BJ (cell line): ENCODE measurements at regions not wholly inside any gene's neighbourhood (a gene's known extent, or its start where the extent isn't known, plus 50 kb on each side); places are given as distances from the start of the nearest gene placed in this dataset.

Experiments
- CTCF ChIA-PET: fragments of 350-600 bp; formaldehyde crosslinking; extraction: SDS; loops from one replicate; lab custom pipeline; 2021; ENCODE audit warnings: antibody characterized with exemption, inconsistent platforms; lab: Yijun Ruan, JAX
- POLR2A ChIA-PET: fragments of 300-600 bp; sonication (Branson Sonifier 250); formaldehyde crosslinking; extraction: SDS; loops from one replicate; lab custom pipeline; 2021; ENCODE audit warnings: antibody characterized with exemption; lab: Charles Lee
- DNase-seq: peaks from one replicate; pipeline ENCODE4 v3.0.0-alpha.2; 2011; ENCODE audit warnings: low read depth
- H3K27me3 ChIP-seq: 2 replicates; pipeline ENCODE4 v1.6.0; 2011; ENCODE audit warnings: low read length; ENCODE audit not compliant: control insufficient read depth, insufficient read depth
- H3K36me3 ChIP-seq: 2 replicates; pipeline ENCODE4 v1.5.1; 2011; ENCODE audit warnings: low read length; ENCODE audit not compliant: control insufficient read depth, insufficient read depth
- H3K4me3 ChIP-seq: 2 replicates; pipeline ENCODE4 v1.5.1; 2011; ENCODE audit warnings: low read depth, mild to moderate bottlenecking, control low read depth, low read length
- TF ChIP-seq, protein P1 (sequence below): IDR thresholded peaks from 2 replicates; pipeline ENCODE4 v1.5.1; 2011; ENCODE audit warnings: low read depth, mild to moderate bottlenecking, control low read depth, inconsistent platforms, low read length, moderate library complexity; ENCODE audit not compliant: insufficient read depth

GRCh38 chr20:51978070-51978501 is 175.8 kb upstream of the SALL4 start:
- ChIA-PET POLR2A (no interaction called here), CTCF (interaction anchor here (1.2 to 5.0 kb wide), 2 partner anchors 9 to 12 kb away, joined by 3 to 27 read pairs; no protein-coding TSS in a partner anchor)
- no peak for DNase-seq
- Histone ChIP-seq H3K36me3 (no peaks in the 10 kb centered on the region), H3K27me3 (no peaks in the 10 kb centered on the region), H3K4me3 (no peak overlapping the region)
- TF ChIP-seq, protein P1, sequence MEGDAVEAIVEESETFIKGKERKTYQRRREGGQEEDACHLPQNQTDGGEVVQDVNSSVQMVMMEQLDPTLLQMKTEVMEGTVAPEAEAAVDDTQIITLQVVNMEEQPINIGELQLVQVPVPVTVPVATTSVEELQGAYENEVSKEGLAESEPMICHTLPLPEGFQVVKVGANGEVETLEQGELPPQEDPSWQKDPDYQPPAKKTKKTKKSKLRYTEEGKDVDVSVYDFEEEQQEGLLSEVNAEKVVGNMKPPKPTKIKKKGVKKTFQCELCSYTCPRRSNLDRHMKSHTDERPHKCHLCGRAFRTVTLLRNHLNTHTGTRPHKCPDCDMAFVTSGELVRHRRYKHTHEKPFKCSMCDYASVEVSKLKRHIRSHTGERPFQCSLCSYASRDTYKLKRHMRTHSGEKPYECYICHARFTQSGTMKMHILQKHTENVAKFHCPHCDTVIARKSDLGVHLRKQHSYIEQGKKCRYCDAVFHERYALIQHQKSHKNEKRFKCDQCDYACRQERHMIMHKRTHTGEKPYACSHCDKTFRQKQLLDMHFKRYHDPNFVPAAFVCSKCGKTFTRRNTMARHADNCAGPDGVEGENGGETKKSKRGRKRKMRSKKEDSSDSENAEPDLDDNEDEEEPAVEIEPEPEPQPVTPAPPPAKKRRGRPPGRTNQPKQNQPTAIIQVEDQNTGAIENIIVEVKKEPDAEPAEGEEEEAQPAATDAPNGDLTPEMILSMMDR: no peak

- DNase-seq: no peak
- Histone ChIP-seq H3K27me3 (no peaks in the 10 kb centered on the region), H3K36me3 (no peaks in the 10 kb centered on the region), H3K4me3 (no peak overlapping the region)
- CTCF ChIA-PET: no interaction called here
- TF ChIP-seq, protein P1: no peak
- POLR2A ChIA-PET: no interaction called here
Measured at GRCh38 chr20:51972056-51972455, 169.7 kb upstream of the SALL4 start.

DNA sequence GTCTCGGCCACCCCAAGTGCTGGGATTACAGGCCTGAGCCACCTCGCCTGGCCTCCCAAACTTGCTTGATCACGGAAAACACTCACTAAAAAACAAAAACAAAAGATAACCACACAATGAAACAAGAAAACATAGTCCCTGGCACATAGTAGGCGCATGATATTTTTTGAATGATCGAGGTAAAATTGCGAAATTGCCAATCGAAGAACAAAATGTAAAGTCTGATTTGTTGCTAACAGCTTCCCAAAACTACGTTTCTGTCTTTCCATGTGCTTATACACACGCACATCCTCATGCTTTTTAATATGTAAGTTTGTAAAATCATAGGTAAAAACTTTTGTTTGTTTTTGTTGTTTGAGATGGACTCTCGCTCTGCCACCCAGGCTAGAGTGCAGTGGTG is 168.5 kb upstream of the SALL4 start:
- ChIA-PET POLR2A (no interaction called here), CTCF (no interaction called here)
- Histone ChIP-seq H3K36me3 (no peaks in the 10 kb centered on the region), H3K27me3 (no peaks in the 10 kb centered on the region), H3K4me3 (no peak overlapping the region)
- DNase-seq: no peak
- TF ChIP-seq, protein P1: no peak

GRCh38 chr20:51969191-51969590 is 166.9 kb upstream of the SALL4 start:
- Histone ChIP-seq H3K27me3 (no peaks in the 10 kb centered on the region), H3K4me3 (no peak overlapping the region), H3K36me3 (no peaks in the 10 kb centered on the region)
- ChIA-PET CTCF (interaction anchor here (0.9 to 1.6 kb wide), 2 partner anchors 8 to 10 kb away, joined by 3 to 4 read pairs; no protein-coding TSS in a partner anchor), POLR2A (no interaction called here)
- no peak for DNase-seq
- TF ChIP-seq, protein P1: no peak

DNA sequence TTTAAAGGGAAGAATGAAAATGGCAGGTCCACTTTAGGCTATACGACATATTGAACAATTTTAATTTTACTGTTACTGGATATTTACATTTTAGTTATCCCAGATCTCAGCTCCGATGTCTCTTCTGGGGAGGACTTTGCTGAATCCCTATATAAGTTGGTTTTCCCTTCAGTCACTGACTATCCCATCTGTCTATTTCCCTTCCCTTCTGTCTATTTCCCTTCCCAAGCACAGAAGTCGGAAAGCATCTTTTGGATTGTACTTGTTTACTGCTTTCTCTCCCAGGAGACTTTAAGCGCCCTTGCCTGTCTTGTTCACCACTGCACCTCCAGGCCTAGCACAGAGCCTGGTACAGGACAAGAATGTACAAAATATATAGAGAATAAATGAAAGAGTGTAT is 165.8 kb upstream of the SALL4 start:
- Histone ChIP-seq H3K36me3 (no peaks in the 10 kb centered on the region), H3K4me3 (no peak overlapping the region), H3K27me3 (no peaks in the 10 kb centered on the region)
- CTCF ChIA-PET: interaction anchor here (1.6 to 3.8 kb wide), 2 partner anchors 8 to 9 kb away, joined by 4 to 27 read pairs; no protein-coding TSS in a partner anchor
- DNase-seq: no peak
- TF ChIP-seq, protein P1: no peak
- POLR2A ChIA-PET: no interaction called here
